ENCODE measurements at regions not wholly inside any gene's neighbourhood (a gene's known extent, or its start where the extent isn't known, plus 50 kb on each side); places are given as distances from the start of the nearest gene placed in this dataset.
A peak's percentile ranks its signal among the peaks of the same experiment; 100 is the strongest.
"Not testable (repeated sequence)": the region's sequence is repeated elsewhere in the genome, so short reads cannot be mapped to it uniquely, and the experiment has no call there.

GRCh38 chr3:153221748-153222162 is 59.7 kb downstream of the RAP2B start:
- peak; percentile 82 for DNase-seq

GRCh38 chr3:153226877-153227276 is 64.9 kb downstream of the RAP2B start:
- not testable (repeated sequence) for DNase-seq

GRCh38 chr3:153230427-153230826 is 68.4 kb downstream of the RAP2B start:
- DNase-seq = not testable (repeated sequence)

- not testable (repeated sequence) for DNase-seq
Observed at GRCh38 chr3:153231245-153231644, 69.2 kb downstream of the RAP2B start.

- not testable (repeated sequence) for DNase-seq
Observed at GRCh38 chr3:153232050-153232752, 70.2 kb downstream of the RAP2B start.

- DNase-seq = no peak
Observed at GRCh38 chr3:153232851-153233271, 70.8 kb downstream of the RAP2B start.

GRCh38 chr3:153233986-153234385 is 72.0 kb downstream of the RAP2B start:
- DNase-seq = no peak

GRCh38 chr3:153242896-153243295 is 80.9 kb downstream of the RAP2B start:
- no peak for DNase-seq

GRCh38 chr3:153244961-153245360 is 82.9 kb downstream of the RAP2B start:
- DNase-seq = no peak

- DNase-seq = no peak
Observed at GRCh38 chr3:153245661-153246060, 83.6 kb downstream of the RAP2B start.

GRCh38 chr3:153246331-153246730 is 84.3 kb downstream of the RAP2B start:
- DNase-seq = no peak

GRCh38 chr3:153246806-153247205 is 84.8 kb downstream of the RAP2B start:
- no peak for DNase-seq

GRCh38 chr3:153247331-153248330 is 85.6 kb downstream of the RAP2B start:
- DNase-seq = no peak

- DNase-seq = not testable (repeated sequence)
Observed at GRCh38 chr3:153248835-153249234, 86.8 kb downstream of the RAP2B start.

- no peak for DNase-seq
Observed at GRCh38 chr3:153249906-153250305, 87.9 kb downstream of the RAP2B start.

GRCh38 chr3:153250446-153250845 is 88.4 kb downstream of the RAP2B start:
- no peak for DNase-seq

- DNase-seq = no peak
Observed at GRCh38 chr3:153252963-153253362, 90.9 kb downstream of the RAP2B start.

GRCh38 chr3:153254361-153254760 is 92.3 kb downstream of the RAP2B start:
- no peak for DNase-seq

- DNase-seq = no peak
Observed at GRCh38 chr3:153257673-153258351, 95.8 kb downstream of the RAP2B start.

GRCh38 chr3:153259956-153260355 is 97.9 kb downstream of the RAP2B start:
- no peak for DNase-seq

GRCh38 chr3:153260681-153261080 is 98.7 kb downstream of the RAP2B start:
- DNase-seq = no peak

GRCh38 chr3:153266619-153267018 is 104.6 kb downstream of the RAP2B start:
- no peak for DNase-seq

Measured in KG1 (cell line).